ENCODE measurements at regions not wholly inside any gene's neighbourhood (a gene's known extent, or its start where the extent isn't known, plus 50 kb on each side); places are given as distances from the start of the nearest gene placed in this dataset.

DNA sequence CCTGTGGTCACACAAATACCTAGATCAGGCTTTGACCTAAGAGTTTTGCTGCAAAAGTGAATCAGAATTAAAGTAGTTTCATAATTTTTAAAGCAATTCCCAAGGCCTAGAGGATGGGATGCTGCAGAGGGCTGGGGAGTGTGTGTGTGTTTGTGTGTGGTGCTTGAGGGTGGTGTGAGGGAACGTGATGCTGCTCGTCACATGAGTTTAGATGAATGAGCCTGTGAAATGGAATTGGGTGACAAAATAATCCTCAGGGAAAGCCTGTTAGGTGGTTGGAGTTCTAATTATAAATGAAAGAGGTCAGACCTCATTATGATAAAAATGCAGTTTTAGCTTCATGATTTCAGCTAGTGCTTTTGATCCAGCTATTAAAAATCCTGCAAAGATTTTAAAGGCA, 87.5 kb upstream of the TMEM170B start (continued):
- TF ChIP-seq, protein P1, sequence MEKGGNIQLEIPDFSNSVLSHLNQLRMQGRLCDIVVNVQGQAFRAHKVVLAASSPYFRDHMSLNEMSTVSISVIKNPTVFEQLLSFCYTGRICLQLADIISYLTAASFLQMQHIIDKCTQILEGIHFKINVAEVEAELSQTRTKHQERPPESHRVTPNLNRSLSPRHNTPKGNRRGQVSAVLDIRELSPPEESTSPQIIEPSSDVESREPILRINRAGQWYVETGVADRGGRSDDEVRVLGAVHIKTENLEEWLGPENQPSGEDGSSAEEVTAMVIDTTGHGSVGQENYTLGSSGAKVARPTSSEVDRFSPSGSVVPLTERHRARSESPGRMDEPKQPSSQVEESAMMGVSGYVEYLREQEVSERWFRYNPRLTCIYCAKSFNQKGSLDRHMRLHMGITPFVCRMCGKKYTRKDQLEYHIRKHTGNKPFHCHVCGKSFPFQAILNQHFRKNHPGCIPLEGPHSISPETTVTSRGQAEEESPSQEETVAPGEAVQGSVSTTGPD (CRISPR knock-in tag; IDR thresholded peaks at IDR 0.05), result no peak
- TF ChIP-seq STAT5B (CRISPR knock-in tag; IDR thresholded peaks at IDR 0.05) (no peak), KLF9 (CRISPR knock-in tag; IDR thresholded peaks at IDR 0.05; ENCODE audit: low read depth) (no peak), MZF1 (CRISPR knock-in tag; IDR thresholded peaks at IDR 0.05; ENCODE audit: borderline replicate concordance) (no peak)

DNA sequence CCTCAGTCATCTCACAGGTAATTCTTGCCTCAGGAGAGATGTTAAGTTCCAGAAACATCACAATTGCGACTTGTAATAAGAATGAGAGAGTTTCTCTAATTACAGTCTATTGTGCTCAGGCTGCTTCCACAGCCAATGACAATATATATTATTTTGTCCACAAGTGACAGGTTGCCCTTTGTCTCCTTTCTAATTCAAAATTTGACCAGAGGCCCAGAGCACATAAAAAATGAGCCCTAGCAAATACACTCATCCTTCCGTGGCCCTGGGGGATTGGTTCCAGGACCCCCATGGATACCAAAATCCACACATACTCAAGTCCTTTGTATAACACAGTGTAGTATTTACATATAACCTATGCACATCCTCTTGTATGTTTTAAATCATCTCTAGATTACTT, 88.1 kb upstream of the TMEM170B start:
- no peak for DNase-seq (ENCODE audit: low spot score)
- 0 out of 2 replicates have a peak, but pooled peaks have one; percentile 6 for TF ChIP-seq PPARG (CRISPR knock-in tag; conservative IDR thresholded peaks at IDR 0.05)
- TF ChIP-seq, protein P2, sequence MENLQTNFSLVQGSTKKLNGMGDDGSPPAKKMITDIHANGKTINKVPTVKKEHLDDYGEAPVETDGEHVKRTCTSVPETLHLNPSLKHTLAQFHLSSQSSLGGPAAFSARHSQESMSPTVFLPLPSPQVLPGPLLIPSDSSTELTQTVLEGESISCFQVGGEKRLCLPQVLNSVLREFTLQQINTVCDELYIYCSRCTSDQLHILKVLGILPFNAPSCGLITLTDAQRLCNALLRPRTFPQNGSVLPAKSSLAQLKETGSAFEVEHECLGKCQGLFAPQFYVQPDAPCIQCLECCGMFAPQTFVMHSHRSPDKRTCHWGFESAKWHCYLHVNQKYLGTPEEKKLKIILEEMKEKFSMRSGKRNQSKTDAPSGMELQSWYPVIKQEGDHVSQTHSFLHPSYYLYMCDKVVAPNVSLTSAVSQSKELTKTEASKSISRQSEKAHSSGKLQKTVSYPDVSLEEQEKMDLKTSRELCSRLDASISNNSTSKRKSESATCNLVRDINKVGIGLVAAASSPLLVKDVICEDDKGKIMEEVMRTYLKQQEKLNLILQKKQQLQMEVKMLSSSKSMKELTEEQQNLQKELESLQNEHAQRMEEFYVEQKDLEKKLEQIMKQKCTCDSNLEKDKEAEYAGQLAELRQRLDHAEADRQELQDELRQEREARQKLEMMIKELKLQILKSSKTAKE (CRISPR knock-in tag; IDR thresholded peaks at IDR 0.05; ENCODE audit: borderline replicate concordance), result no peak

More for the DNA sequence above, 88.1 kb upstream of the TMEM170B start:
- peaks cover 32% of the 10 kb centered on the region for H3K4me1 ChIP-seq (ENCODE audit: insufficient read depth, low read length)
- FAIRE-seq (no peak), ATAC-seq (no peak)
- 96% methylated on average over 2 of the region's 2 CpGs for WGBS (ENCODE audit: low lambda C conversion rate)
- in situ Hi-C loops (cut with HindIII; ENCODE audit: extremely low pct_ligation_motif_present, low pct_unique_long_range_greater_than_20kb) (no loop called here), intact Hi-C loops (cut with micrococcal nuclease; ENCODE audit: unreplicated experiment) (no loop called here)
- H4K20me1 ChIP-seq (ENCODE audit: insufficient read depth, low read length), result no peaks in the 10 kb centered on the region
- H2AFZ ChIP-seq (ENCODE audit: low read length), result no peak overlapping the region
- H3K9me3 ChIP-seq (ENCODE audit: low read length), result 0 out of 2 replicates have a peak, but pooled peaks cover 6% of the 10 kb centered on the region
- ChIA-PET CTCF (ENCODE audit: low intra/inter-chr PET ratio, low total read pairs) (no interaction called here), POLR2A (no interaction called here)
- no peaks in the 10 kb centered on the region for H3K36me3 ChIP-seq (replicated peaks in 1 of 2; ENCODE audit: control insufficient read depth in 1 of 2, insufficient read depth in 2 of 2, low read length in 2 of 2)
- BruUV-seq (replicated peaks), result no TSS peak
- no peaks in the 10 kb centered on the region for H3K27me3 ChIP-seq (ENCODE audit: control insufficient read depth in 1 of 2, insufficient read depth in 2 of 2, low read length in 2 of 2)
- H3K27ac ChIP-seq (ENCODE audit: extremely low read length, insufficient read depth, low read length), result no peak overlapping the region
- H3K9ac ChIP-seq (ENCODE audit: insufficient read depth, low read depth, low read length), result no peak overlapping the region
- no peaks in the 10 kb centered on the region for H3K79me2 ChIP-seq (ENCODE audit: insufficient read depth, low read length)
- no peak overlapping the region for H3K4me2 ChIP-seq (ENCODE audit: low read depth, low read length)
- no peak overlapping the region for H3K4me3 ChIP-seq (replicated peaks in 1 of 3; ENCODE audit: insufficient read depth in 1 of 3, low read depth in 2 of 3, low read length in 3 of 3)

Data from HepG2 (cell line).